Spleen (tissue), 7 donors: ENCODE measurements at regions not wholly inside any gene's neighbourhood (a gene's known extent, or its start where the extent isn't known, plus 50 kb on each side); places are given as distances from the start of the nearest gene placed in this dataset.

Experiments used
- POLR2A ChIP-seq, 3 donors: fragments of 450-650 bp; IDR thresholded peaks; one replicate each; pipeline ENCODE4 v1.5.1; 2017; ENCODE audit warnings: antibody characterized with exemption in 3 of 3, mild to moderate bottlenecking in 1 of 3
- TF ChIP-seq, protein P1 (sequence below), 11 experiments: fragments of 200-600 bp in 7 of 11; fragments of 450-650 bp in 4 of 11; sonication (generic) in 4 of 11; IDR thresholded peaks in 8 of 11; conservative IDR thresholded peaks in 3 of 11; 1 replicate in 7 of 11; 2 replicates in 4 of 11; pipeline versions ENCODE4 v1.4.0 to v1.8.0; 2016 to 2021; ENCODE audit warnings: antibody characterized with exemption in 11 of 11, inconsistent platforms in 4 of 11, mild to moderate bottlenecking in 1 of 11
- donor health status: DM: no; HTN: no; CAD: no; lungs with moderate emphysema.
- donor health status: DM: no; HTN: no; CAD: no.
- donor health status: DM: no; HTN: no; CAD: no.

- TF ChIP-seq, protein P1, sequence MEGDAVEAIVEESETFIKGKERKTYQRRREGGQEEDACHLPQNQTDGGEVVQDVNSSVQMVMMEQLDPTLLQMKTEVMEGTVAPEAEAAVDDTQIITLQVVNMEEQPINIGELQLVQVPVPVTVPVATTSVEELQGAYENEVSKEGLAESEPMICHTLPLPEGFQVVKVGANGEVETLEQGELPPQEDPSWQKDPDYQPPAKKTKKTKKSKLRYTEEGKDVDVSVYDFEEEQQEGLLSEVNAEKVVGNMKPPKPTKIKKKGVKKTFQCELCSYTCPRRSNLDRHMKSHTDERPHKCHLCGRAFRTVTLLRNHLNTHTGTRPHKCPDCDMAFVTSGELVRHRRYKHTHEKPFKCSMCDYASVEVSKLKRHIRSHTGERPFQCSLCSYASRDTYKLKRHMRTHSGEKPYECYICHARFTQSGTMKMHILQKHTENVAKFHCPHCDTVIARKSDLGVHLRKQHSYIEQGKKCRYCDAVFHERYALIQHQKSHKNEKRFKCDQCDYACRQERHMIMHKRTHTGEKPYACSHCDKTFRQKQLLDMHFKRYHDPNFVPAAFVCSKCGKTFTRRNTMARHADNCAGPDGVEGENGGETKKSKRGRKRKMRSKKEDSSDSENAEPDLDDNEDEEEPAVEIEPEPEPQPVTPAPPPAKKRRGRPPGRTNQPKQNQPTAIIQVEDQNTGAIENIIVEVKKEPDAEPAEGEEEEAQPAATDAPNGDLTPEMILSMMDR (IDR thresholded peaks at IDR 0.05 in 8 of 11, conservative IDR thresholded peaks at IDR 0.05 in 3 of 11), result no peak
- no peak for TF ChIP-seq POLR2A (IDR thresholded peaks at IDR 0.05)
Observed at GRCh38 chr5:126220725-126221124, 202.5 kb upstream of the GRAMD2B start.
